HG03442 (cell line): ENCODE measurements at regions not wholly inside any gene's neighbourhood (a gene's known extent, or its start where the extent isn't known, plus 50 kb on each side); places are given as distances from the start of the nearest gene placed in this dataset.
"Not testable (repeated sequence)": the region's sequence is repeated elsewhere in the genome, so short reads cannot be mapped to it uniquely, and the experiment has no call there.

Experiments
- ATAC-seq: cut with Tn5 transposase; IDR thresholded peaks from one replicate; pipeline ENCODE4 v1.9.1; 2021; ENCODE audit warnings: mild to moderate bottlenecking, moderate library complexity; ENCODE audit not compliant: unreplicated experiment

- ATAC-seq, result no peak
These were observed 239.0 kb downstream of the TOMM20 start for GRCh38 chr1:234889643-234890042.

- not testable (repeated sequence) for ATAC-seq
These were observed 240.4 kb downstream of the TOMM20 start for GRCh38 chr1:234888247-234888646.

- ATAC-seq, result no peak
These were observed 241.4 kb downstream of the TOMM20 start for GRCh38 chr1:234887016-234887900.

- no peak for ATAC-seq
These were observed 242.3 kb downstream of the TOMM20 start for GRCh38 chr1:234886081-234886984.

GRCh38 chr1:234885601-234886000 lies 243.0 kb downstream of the TOMM20 start:
- no peak for ATAC-seq

GRCh38 chr1:234884701-234885100 lies 243.9 kb downstream of the TOMM20 start:
- ATAC-seq, result no peak

- no peak for ATAC-seq
These were observed 244.6 kb downstream of the TOMM20 start for GRCh38 chr1:234884006-234884405.

GRCh38 chr1:234882898-234883297 lies 245.7 kb downstream of the TOMM20 start:
- ATAC-seq, result no peak

- peak; percentile 78 for ATAC-seq
These were observed 246.5 kb downstream of the TOMM20 start for GRCh38 chr1:234881893-234882771.

- no peak for ATAC-seq
These were observed 249.2 kb downstream of the TOMM20 start for GRCh38 chr1:234879147-234880080.

- ATAC-seq, result no peak
These were observed 250.3 kb downstream of the TOMM20 start for GRCh38 chr1:234878288-234878687.

- ATAC-seq, result no peak
These were observed 250.9 kb downstream of the TOMM20 start for GRCh38 chr1:234877761-234878160.

- ATAC-seq, result no peak
These were observed 252.4 kb downstream of the TOMM20 start for GRCh38 chr1:234875953-234876855.

GRCh38 chr1:234875328-234875952 lies 253.2 kb downstream of the TOMM20 start:
- ATAC-seq, result no peak

GRCh38 chr1:234874291-234875288 lies 254.0 kb downstream of the TOMM20 start:
- ATAC-seq, result no peak

- no peak for ATAC-seq
These were observed 256.8 kb downstream of the TOMM20 start for GRCh38 chr1:234871710-234872271.
